GM21825 (cell line): ENCODE measurements at regions not wholly inside any gene's neighbourhood (a gene's known extent, or its start where the extent isn't known, plus 50 kb on each side); places are given as distances from the start of the nearest gene placed in this dataset.

Experiments used
- ATAC-seq: cut with Tn5 transposase; IDR thresholded peaks from one replicate; pipeline ENCODE4 v1.9.1; 2021; ENCODE audit warnings: mild to moderate bottlenecking, moderate library complexity; ENCODE audit not compliant: unreplicated experiment

- no peak for ATAC-seq
Measured at GRCh38 chr5:92390657-92391056, 1007.5 kb upstream of the ARRDC3 start.

GRCh38 chr5:92380069-92380770 is 997.1 kb upstream of the ARRDC3 start:
- no peak for ATAC-seq

GRCh38 chr5:92378966-92379611 is 996.0 kb upstream of the ARRDC3 start:
- ATAC-seq = no peak

GRCh38 chr5:92374859-92375258 is 991.7 kb upstream of the ARRDC3 start:
- no peak for ATAC-seq

GRCh38 chr5:92372766-92373165 is 989.6 kb upstream of the ARRDC3 start:
- ATAC-seq = no peak

GRCh38 chr5:92371889-92372235 is 988.7 kb upstream of the ARRDC3 start:
- no peak for ATAC-seq

GRCh38 chr5:92371171-92371888 is 988.2 kb upstream of the ARRDC3 start:
- no peak for ATAC-seq

- no peak for ATAC-seq
Measured at GRCh38 chr5:92370032-92370431, 986.9 kb upstream of the ARRDC3 start.

GRCh38 chr5:92369587-92369986 is 986.5 kb upstream of the ARRDC3 start:
- no peak for ATAC-seq

GRCh38 chr5:92364986-92365550 is 982.0 kb upstream of the ARRDC3 start:
- no peak for ATAC-seq

- ATAC-seq = no peak
Measured at GRCh38 chr5:92353107-92354030, 970.3 kb upstream of the ARRDC3 start.

- ATAC-seq = no peak
Measured at GRCh38 chr5:92337772-92338234, 954.7 kb upstream of the ARRDC3 start.

GRCh38 chr5:92332039-92332438 is 948.9 kb upstream of the ARRDC3 start:
- ATAC-seq = no peak

- no peak for ATAC-seq
Measured at GRCh38 chr5:92330365-92330764, 947.2 kb upstream of the ARRDC3 start.

GRCh38 chr5:92329759-92330158 is 946.6 kb upstream of the ARRDC3 start:
- ATAC-seq = no peak

GRCh38 chr5:92328584-92329259 is 945.6 kb upstream of the ARRDC3 start:
- no peak for ATAC-seq

GRCh38 chr5:92320446-92320845 is 937.3 kb upstream of the ARRDC3 start:
- ATAC-seq = no peak

- ATAC-seq = no peak
Measured at GRCh38 chr5:92313385-92313784, 930.3 kb upstream of the ARRDC3 start.

GRCh38 chr5:92309336-92309991 is 926.3 kb upstream of the ARRDC3 start:
- ATAC-seq = no peak

GRCh38 chr5:92308679-92309078 is 925.6 kb upstream of the ARRDC3 start:
- no peak for ATAC-seq
